ENCODE measurements at regions not wholly inside any gene's neighbourhood (a gene's known extent, or its start where the extent isn't known, plus 50 kb on each side); places are given as distances from the start of the nearest gene placed in this dataset.
"Not testable (repeated sequence)": the region's sequence is repeated elsewhere in the genome, so short reads cannot be mapped to it uniquely, and the experiment has no call there.

DNA sequence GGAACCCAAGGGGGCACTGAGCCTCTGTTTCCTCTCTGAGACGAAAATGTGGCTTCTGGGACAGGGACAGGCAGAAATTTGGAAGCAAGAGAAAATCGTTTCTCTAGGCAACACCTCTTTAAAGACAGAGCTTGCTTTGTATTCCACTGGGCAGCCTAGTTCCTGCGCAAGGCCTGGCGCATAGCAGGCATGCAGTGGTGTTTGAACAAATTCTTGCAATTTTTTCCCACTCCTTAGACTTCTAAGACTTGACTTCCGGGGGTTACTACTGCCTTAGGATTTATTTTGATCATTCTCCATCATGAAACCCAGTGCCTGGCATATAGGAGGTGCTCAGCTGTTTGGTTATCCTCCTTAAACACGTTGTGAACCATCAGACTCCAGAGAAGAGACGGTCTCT is 249.0 kb upstream of the KCNG1 start:
- Histone ChIP-seq H3K36me3 (ENCODE audit: control insufficient read depth in 2 of 2, extremely low read depth in 1 of 2, insufficient read depth in 2 of 2, low read length in 2 of 2) (no peaks in the 10 kb centered on the region), H2AFZ (ENCODE audit: low read depth, low read length) (no peak overlapping the region), H3K4me1 (ENCODE audit: control insufficient read depth, extremely low read depth, insufficient read depth, low read length) (no peaks in the 10 kb centered on the region), H3K27ac (ENCODE audit: insufficient read depth, low read depth, low read length) (no peak overlapping the region), H3K9ac (replicated peaks; ENCODE audit: extremely low read depth, insufficient read depth, low read length) (no peak overlapping the region), H3K9me1 (replicated peaks; ENCODE audit: control insufficient read depth, extremely low read depth, insufficient read depth, low read length) (no peaks in the 10 kb centered on the region), H3K4me3 (replicated peaks in 1 of 3; ENCODE audit: insufficient read depth in 1 of 3, low read depth in 1 of 3, low read length in 3 of 3) (no peak overlapping the region), H4K20me1 (replicated peaks; ENCODE audit: control insufficient read depth, extremely low read depth, insufficient read depth, low read length) (no peaks in the 10 kb centered on the region), H3K9me3 (replicated peaks; ENCODE audit: control insufficient read depth, insufficient read depth, low read length) (no peaks in the 10 kb centered on the region), H3K4me2 (ENCODE audit: insufficient read depth, low read length) (no peak overlapping the region), H3K79me2 (ENCODE audit: control insufficient read depth, insufficient read depth, low read length) (no peaks in the 10 kb centered on the region), H3K27me3 (ENCODE audit: control insufficient read depth in 2 of 2, insufficient read depth in 2 of 2, low read length in 2 of 2) (peaks cover 6 to 8% of the 10 kb centered on the region in 2 experiments)
- POLR2A ChIA-PET, result no interaction called here
- CTCF ChIA-PET, result no interaction called here
- intact Hi-C loops (cut with micrococcal nuclease), result no loop called here
- DNase-seq (ENCODE audit: low read depth, low spot score) (no peak), FAIRE-seq (no peak)
- no TSS peak for BruUV-seq (replicated peaks)
- dilution Hi-C loops (cut with MboI; ENCODE audit: extremely low pct_ligation_motif_present, low sequenced_read_pairs), result no loop called here
- TF ChIP-seq, protein P1, sequence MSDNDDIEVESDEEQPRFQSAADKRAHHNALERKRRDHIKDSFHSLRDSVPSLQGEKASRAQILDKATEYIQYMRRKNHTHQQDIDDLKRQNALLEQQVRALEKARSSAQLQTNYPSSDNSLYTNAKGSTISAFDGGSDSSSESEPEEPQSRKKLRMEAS (IDR thresholded peaks at IDR 0.05; ENCODE audit: insufficient read depth, insufficient read length), result no peak
- no peak for TF ChIP-seq MYC (IDR thresholded peaks at IDR 0.05; ENCODE audit: low read depth, low read length)
- TF ChIP-seq EZH2 (IDR thresholded peaks at IDR 0.05; ENCODE audit: borderline replicate concordance, low read depth, low read length, severe bottlenecking), result no peak
- no peak for TF ChIP-seq JUN (IDR thresholded peaks at IDR 0.05; ENCODE audit: borderline replicate concordance, insufficient read depth, insufficient read length, low read depth)
- TF ChIP-seq, protein P2, sequence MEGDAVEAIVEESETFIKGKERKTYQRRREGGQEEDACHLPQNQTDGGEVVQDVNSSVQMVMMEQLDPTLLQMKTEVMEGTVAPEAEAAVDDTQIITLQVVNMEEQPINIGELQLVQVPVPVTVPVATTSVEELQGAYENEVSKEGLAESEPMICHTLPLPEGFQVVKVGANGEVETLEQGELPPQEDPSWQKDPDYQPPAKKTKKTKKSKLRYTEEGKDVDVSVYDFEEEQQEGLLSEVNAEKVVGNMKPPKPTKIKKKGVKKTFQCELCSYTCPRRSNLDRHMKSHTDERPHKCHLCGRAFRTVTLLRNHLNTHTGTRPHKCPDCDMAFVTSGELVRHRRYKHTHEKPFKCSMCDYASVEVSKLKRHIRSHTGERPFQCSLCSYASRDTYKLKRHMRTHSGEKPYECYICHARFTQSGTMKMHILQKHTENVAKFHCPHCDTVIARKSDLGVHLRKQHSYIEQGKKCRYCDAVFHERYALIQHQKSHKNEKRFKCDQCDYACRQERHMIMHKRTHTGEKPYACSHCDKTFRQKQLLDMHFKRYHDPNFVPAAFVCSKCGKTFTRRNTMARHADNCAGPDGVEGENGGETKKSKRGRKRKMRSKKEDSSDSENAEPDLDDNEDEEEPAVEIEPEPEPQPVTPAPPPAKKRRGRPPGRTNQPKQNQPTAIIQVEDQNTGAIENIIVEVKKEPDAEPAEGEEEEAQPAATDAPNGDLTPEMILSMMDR (IDR thresholded peaks at IDR 0.05; ENCODE audit: extremely low read depth in 1 of 2, insufficient read depth in 1 of 2, low read depth in 1 of 2, low read length in 2 of 2), result no peak
- no peak for TF ChIP-seq POLR2A (IDR thresholded peaks at IDR 0.05; ENCODE audit: low read depth, low read length)
- no peak for TF ChIP-seq POLR2AphosphoS5 (IDR thresholded peaks at IDR 0.05; ENCODE audit: insufficient read depth, low read depth, low read length)
- TF ChIP-seq FOS (IDR thresholded peaks at IDR 0.05; ENCODE audit: borderline replicate concordance, insufficient read depth, low read length), result no peak
- TF ChIP-seq GATA2 (IDR thresholded peaks at IDR 0.05; ENCODE audit: insufficient read depth, insufficient read length, low read depth, low read length), result no peak

DNA sequence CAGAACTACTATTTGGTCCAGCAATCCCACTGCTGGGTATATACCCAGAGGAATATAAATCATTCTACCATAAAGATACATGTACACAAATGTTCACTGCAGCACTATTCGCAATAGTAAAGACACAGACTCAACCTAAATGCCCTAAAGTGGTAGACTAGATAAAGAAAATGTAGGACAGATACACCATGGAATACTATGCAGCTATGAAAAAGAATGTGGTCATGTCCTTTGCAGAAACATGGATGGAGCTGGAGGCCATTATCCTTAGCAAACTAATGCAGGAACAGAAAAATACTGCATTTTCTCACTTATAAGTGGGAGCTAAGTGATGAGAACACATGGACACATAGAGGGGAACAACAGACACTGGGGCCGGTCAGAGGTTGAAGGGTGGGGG is 248.4 kb upstream of the KCNG1 start:
- H3K27me3 ChIP-seq (ENCODE audit: control insufficient read depth in 2 of 2, insufficient read depth in 2 of 2, low read length in 2 of 2); H3K4me3 ChIP-seq (replicated peaks in 1 of 3; ENCODE audit: insufficient read depth in 1 of 3, low read depth in 1 of 3, low read length in 3 of 3); H3K79me2 ChIP-seq (ENCODE audit: control insufficient read depth, insufficient read depth, low read length); dilution Hi-C loops (cut with MboI; ENCODE audit: extremely low pct_ligation_motif_present, low sequenced_read_pairs); H3K9ac ChIP-seq (replicated peaks; ENCODE audit: extremely low read depth, insufficient read depth, low read length); DNase-seq (ENCODE audit: low read depth, low spot score); H3K4me1 ChIP-seq (ENCODE audit: control insufficient read depth, extremely low read depth, insufficient read depth, low read length); H2AFZ ChIP-seq (ENCODE audit: low read depth, low read length); intact Hi-C loops (cut with micrococcal nuclease); CTCF ChIA-PET; POLR2A ChIA-PET; FAIRE-seq; H3K9me3 ChIP-seq (replicated peaks; ENCODE audit: control insufficient read depth, insufficient read depth, low read length); H3K4me2 ChIP-seq (ENCODE audit: insufficient read depth, low read length); BruUV-seq (replicated peaks); H3K9me1 ChIP-seq (replicated peaks; ENCODE audit: control insufficient read depth, extremely low read depth, insufficient read depth, low read length); H4K20me1 ChIP-seq (replicated peaks; ENCODE audit: control insufficient read depth, extremely low read depth, insufficient read depth, low read length); H3K27ac ChIP-seq (ENCODE audit: insufficient read depth, low read depth, low read length); H3K36me3 ChIP-seq (ENCODE audit: control insufficient read depth in 2 of 2, extremely low read depth in 1 of 2, insufficient read depth in 2 of 2, low read length in 2 of 2): not testable (repeated sequence)
